Thymus (tissue), 11 donors: ENCODE measurements at regions not wholly inside any gene's neighbourhood (a gene's known extent, or its start where the extent isn't known, plus 50 kb on each side); places are given as distances from the start of the nearest gene placed in this dataset.

Experiments
- DNase-seq, 9 donors: peaks; one replicate each; pipeline ENCODE4 v3.0.0-alpha.2; 2013; ENCODE audit warnings: low spot score in 9 of 9, low read depth in 6 of 9, missing footprints in 1 of 9
- H3K27ac ChIP-seq, 2 donors: one replicate each; pipeline ENCODE4 v1.5.1; 2013; ENCODE audit warnings: control low read depth in 1 of 2, low read depth in 1 of 2, low read length in 1 of 2, mild to moderate bottlenecking in 1 of 2, moderate library complexity in 1 of 2
- H3K27me3 ChIP-seq, 2 donors: one replicate each; pipeline ENCODE4 v1.5.1; 2013; ENCODE audit warnings: low read length in 1 of 2; ENCODE audit not compliant: control insufficient read depth in 2 of 2, insufficient read depth in 1 of 2
- H3K36me3 ChIP-seq, 2 donors: one replicate each; pipeline ENCODE4 v1.5.1; 2013; ENCODE audit warnings: low read length in 1 of 2, mild to moderate bottlenecking in 1 of 2, moderate library complexity in 1 of 2; ENCODE audit not compliant: control insufficient read depth in 2 of 2, insufficient read depth in 2 of 2
- H3K4me1 ChIP-seq, 2 donors: one replicate each; pipeline ENCODE4 v1.5.1; 2013; ENCODE audit warnings: low read length in 2 of 2; ENCODE audit not compliant: control insufficient read depth in 2 of 2, insufficient read depth in 2 of 2
- H3K4me3 ChIP-seq, 2 donors: one replicate each; pipeline ENCODE4 v1.5.1; 2013; ENCODE audit warnings: low read length in 2 of 2, control low read depth in 1 of 2, mild to moderate bottlenecking in 1 of 2
- H3K9me3 ChIP-seq, 2 donors: one replicate each; pipeline ENCODE4 v1.5.1; 2013; ENCODE audit warnings: low read length in 1 of 2, mild to moderate bottlenecking in 1 of 2; ENCODE audit not compliant: control insufficient read depth in 2 of 2, insufficient read depth in 1 of 2
- WGBS: extraction: QIAGEN DNeasy Blood & Tissue Kit; methylation state at CpG from one replicate; pipeline ENCODE4 v1.1.7; 2013; 5-methylcytosine and 5-hydroxymethylcytosine counted together
- donor health status: healthy.

GRCh38 chr6:85983032-85983659 lies 340.5 kb upstream of the SYNCRIP start:
- Histone ChIP-seq H3K9me3 (peaks cover 0 to 9% of the 10 kb centered on the region in 2 donors), H3K36me3 (no peaks in the 10 kb centered on the region), H3K27me3 (no peaks in the 10 kb centered on the region), H3K4me1 (no peaks in the 10 kb centered on the region), H3K4me3 (no peak overlapping the region), H3K27ac (no peak overlapping the region)
- DNase-seq, result no peak
- WGBS, result 76% methylated on average over 2 of the region's 2 CpGs

GRCh38 chr6:85977661-85978060 lies 335.0 kb upstream of the SYNCRIP start:
- H3K4me1 ChIP-seq, result no peaks in the 10 kb centered on the region
- no peaks in the 10 kb centered on the region for H3K27me3 ChIP-seq
- peaks cover 0 to 3% of the 10 kb centered on the region in 2 donors for H3K9me3 ChIP-seq
- no peak for DNase-seq
- no peaks in the 10 kb centered on the region for H3K36me3 ChIP-seq
- no peak overlapping the region for H3K27ac ChIP-seq
- H3K4me3 ChIP-seq, result no peak overlapping the region

GRCh38 chr6:85975957-85976356 lies 333.3 kb upstream of the SYNCRIP start:
- DNase-seq, result no peak
- Histone ChIP-seq H3K4me3 (no peak overlapping the region), H3K9me3 (no peaks in the 10 kb centered on the region), H3K27me3 (no peaks in the 10 kb centered on the region), H3K27ac (no peak overlapping the region), H3K4me1 (no peaks in the 10 kb centered on the region), H3K36me3 (no peaks in the 10 kb centered on the region)
- WGBS, result 70% methylated on average over 2 of the region's 2 CpGs

- Histone ChIP-seq H3K9me3 (peaks cover 0 to 2% of the 10 kb centered on the region in 2 donors), H3K36me3 (no peaks in the 10 kb centered on the region), H3K4me1 (no peaks in the 10 kb centered on the region), H3K4me3 (no peak overlapping the region), H3K27ac (no peak overlapping the region), H3K27me3 (no peaks in the 10 kb centered on the region)
- no peak for DNase-seq
Measured at GRCh38 chr6:85971238-85971637, 328.6 kb upstream of the SYNCRIP start.

- no peak overlapping the region for H3K27ac ChIP-seq
- no peak overlapping the region for H3K4me3 ChIP-seq
- no peaks in the 10 kb centered on the region for H3K36me3 ChIP-seq
- peaks cover 0 to 2% of the 10 kb centered on the region in 2 donors for H3K9me3 ChIP-seq
- no peak for DNase-seq
- H3K4me1 ChIP-seq, result no peaks in the 10 kb centered on the region
- no peaks in the 10 kb centered on the region for H3K27me3 ChIP-seq
- 80% methylated on average over 5 of the region's 5 CpGs for WGBS
Measured at GRCh38 chr6:85966828-85967227, 324.1 kb upstream of the SYNCRIP start.

- no peaks in the 10 kb centered on the region for H3K36me3 ChIP-seq
- peaks cover 0 to 9% of the 10 kb centered on the region in 2 donors for H3K9me3 ChIP-seq
Measured at GRCh38 chr6:85961746-85962145, 319.1 kb upstream of the SYNCRIP start.

GRCh38 chr6:85961125-85961524 lies 318.4 kb upstream of the SYNCRIP start:
- Histone ChIP-seq H3K27ac (no peak overlapping the region), H3K4me3 (no peak overlapping the region), H3K4me1 (no peaks in the 10 kb centered on the region), H3K9me3 (peaks cover 0 to 9% of the 10 kb centered on the region in 2 donors), H3K27me3 (no peaks in the 10 kb centered on the region), H3K36me3 (no peaks in the 10 kb centered on the region)
- whole genome bisulfite sequencing, result 93% methylated on average over 1 of the region's 1 CpG
- no peak for DNase-seq

More at GRCh38 chr6:85961746-85962145, 319.1 kb upstream of the SYNCRIP start:
- H3K27ac ChIP-seq, result no peak overlapping the region
- no peak overlapping the region for H3K4me3 ChIP-seq
- no peaks in the 10 kb centered on the region for H3K27me3 ChIP-seq
- DNase-seq, result no peak
- no peaks in the 10 kb centered on the region for H3K4me1 ChIP-seq

GRCh38 chr6:85948481-85948880 lies 305.8 kb upstream of the SYNCRIP start:
- Histone ChIP-seq H3K4me1 (no peaks in the 10 kb centered on the region), H3K27me3 (no peaks in the 10 kb centered on the region), H3K27ac (no peak overlapping the region), H3K9me3 (no peaks in the 10 kb centered on the region), H3K4me3 (no peak overlapping the region), H3K36me3 (no peaks in the 10 kb centered on the region)
- WGBS, result 95% methylated on average over 3 of the region's 3 CpGs
- no peak for DNase-seq

- WGBS, result 87% methylated on average over 6 of the region's 6 CpGs
- Histone ChIP-seq H3K4me3 (no peak overlapping the region), H3K27me3 (no peaks in the 10 kb centered on the region), H3K36me3 (no peaks in the 10 kb centered on the region), H3K4me1 (no peaks in the 10 kb centered on the region), H3K27ac (no peak overlapping the region), H3K9me3 (no peaks in the 10 kb centered on the region)
- no peak for DNase-seq
Measured at GRCh38 chr6:85945459-85946185, 302.9 kb upstream of the SYNCRIP start.
